GM12878 (cell line): ENCODE measurements at regions not wholly inside any gene's neighbourhood (a gene's known extent, or its start where the extent isn't known, plus 50 kb on each side); places are given as distances from the start of the nearest gene placed in this dataset.

Source experiments
- BACH1 ChIP-seq: fragments of 450-650 bp; IDR thresholded peaks from 2 replicates; pipeline ENCODE4 v1.6.1; 2017; ENCODE audit warnings: mild to moderate bottlenecking, borderline replicate concordance
- BHLHE40 ChIP-seq, 2 experiments: fragments of 450-650 bp in 1 of 2; IDR thresholded peaks; 2 replicates each; pipeline ENCODE4 v1.6.1; 2011 to 2017; ENCODE audit warnings: low read depth in 2 of 2, borderline replicate concordance in 1 of 2, improper control_type of control experiment in 1 of 2, low read length in 1 of 2, mild to moderate bottlenecking in 1 of 2
- CTCF ChIP-seq, 3 experiments: IDR thresholded peaks in 2 of 3; conservative IDR thresholded peaks in 1 of 3; 2 replicates each; pipeline ENCODE4 v1.5.1; 2011; ENCODE audit warnings: low read depth in 3 of 3, low read length in 3 of 3, mild to moderate bottlenecking in 3 of 3, control low read depth in 2 of 3, moderate library complexity in 2 of 3, inconsistent platforms in 1 of 3, mixed read lengths in 1 of 3; ENCODE audit not compliant: control insufficient read depth in 2 of 3, insufficient read depth in 1 of 3; ENCODE audit errors: extremely low read depth in 1 of 3
- EZH2 ChIP-seq: IDR thresholded peaks from 2 replicates; pipeline ENCODE4 v1.6.1; 2012; ENCODE audit warnings: low read depth, mild to moderate bottlenecking, control low read depth, inconsistent platforms, low read length, borderline replicate concordance; ENCODE audit not compliant: control insufficient read depth
- NFYB ChIP-seq: IDR thresholded peaks from 2 replicates; pipeline ENCODE4 v1.6.1; 2011; ENCODE audit warnings: low read depth, mild to moderate bottlenecking, low read length, improper control_type of control experiment, moderate library complexity; ENCODE audit not compliant: insufficient read depth
- NR2C2 ChIP-seq: IDR thresholded peaks from 2 replicates; pipeline ENCODE4 v1.6.1; 2011; ENCODE audit warnings: borderline replicate concordance, low read depth; ENCODE audit not compliant: control insufficient read depth, insufficient read length
- POLR2A ChIP-seq: IDR thresholded peaks from 2 replicates; pipeline ENCODE4 v1.6.1; 2011; ENCODE audit warnings: low read depth, mild to moderate bottlenecking, low read length
- TBL1XR1 ChIP-seq: IDR thresholded peaks from 2 replicates; pipeline ENCODE4 v1.6.1; 2012; ENCODE audit warnings: low read depth, low read length, improper control_type of control experiment

GRCh38 chr12:76244300-76244699 is 103.9 kb downstream of the BBS10 start:
- no peak for TF ChIP-seq EZH2
- no peak for TF ChIP-seq CTCF (IDR thresholded peaks at IDR 0.05 in 2 of 3, conservative IDR thresholded peaks at IDR 0.05 in 1 of 3; ENCODE audit: control insufficient read depth in 2 of 3, extremely low read depth in 1 of 3, insufficient read depth in 1 of 3, low read depth in 3 of 3, low read length in 3 of 3)
- TF ChIP-seq TBL1XR1 = no peak
- no peak for TF ChIP-seq NFYB
- TF ChIP-seq BACH1 = no peak
- no peak for TF ChIP-seq POLR2A
- TF ChIP-seq NR2C2 = no peak
- TF ChIP-seq BHLHE40 (IDR thresholded peaks at IDR 0.05; ENCODE audit: borderline replicate concordance in 1 of 2, low read depth in 2 of 2, low read length in 1 of 2) = no peak
